Fibroblast of the aortic adventitia (primary cell): ENCODE measurements at regions not wholly inside any gene's neighbourhood (a gene's known extent, or its start where the extent isn't known, plus 50 kb on each side); places are given as distances from the start of the nearest gene placed in this dataset.

Source experiments
- DNase-seq: peaks from one replicate; pipeline ENCODE4 v3.0.0-alpha.2; 2010; ENCODE audit warnings: low read depth
- H3K4me3 ChIP-seq: 2 replicates; pipeline ENCODE4 v1.5.1; 2011; ENCODE audit warnings: low read depth, mild to moderate bottlenecking, control low read depth, low read length, moderate library complexity
- CTCF ChIP-seq: IDR thresholded peaks from 2 replicates; pipeline ENCODE4 v1.5.1; 2011; ENCODE audit warnings: mild to moderate bottlenecking, low read length, control low read depth, inconsistent platforms; ENCODE audit not compliant: insufficient read depth

GRCh38 chr2:183383854-183384253 is 259.6 kb downstream of the NUP35 start:
- no peak overlapping the region for H3K4me3 ChIP-seq
- no peak for DNase-seq
- no peak for TF ChIP-seq CTCF

GRCh38 chr2:183389546-183390080 is 265.4 kb downstream of the NUP35 start:
- H3K4me3 ChIP-seq = no peak overlapping the region
- TF ChIP-seq CTCF = no peak
- DNase-seq = no peak

- no peak overlapping the region for H3K4me3 ChIP-seq
- DNase-seq = no peak
- TF ChIP-seq CTCF = no peak
These were observed 265.9 kb downstream of the NUP35 start for GRCh38 chr2:183390109-183390508.

- TF ChIP-seq CTCF = no peak
- no peak overlapping the region for H3K4me3 ChIP-seq
- no peak for DNase-seq
These were observed 280.1 kb downstream of the NUP35 start for GRCh38 chr2:183404392-183404791.

DNA sequence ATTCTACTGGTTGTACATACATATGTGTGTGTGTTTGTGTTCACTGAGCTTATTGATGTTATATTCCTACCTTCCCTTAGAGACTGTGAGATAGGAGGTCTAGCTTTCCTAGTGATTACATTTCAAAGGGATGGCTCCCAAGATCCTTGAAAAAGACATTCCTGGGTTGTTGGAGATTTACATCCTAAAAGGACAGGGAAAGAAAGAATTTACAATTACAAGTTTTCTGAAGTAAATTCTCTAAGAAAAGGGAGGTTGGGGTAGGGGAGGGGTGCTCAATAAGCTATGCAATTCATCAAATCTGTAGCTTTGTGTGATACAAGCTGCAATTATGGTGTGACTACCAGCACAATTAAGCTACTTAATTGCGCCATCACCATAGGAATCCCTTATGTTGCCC is 284.3 kb downstream of the NUP35 start:
- TF ChIP-seq CTCF = no peak
- no peak for DNase-seq
- H3K4me3 ChIP-seq = no peak overlapping the region

DNA sequence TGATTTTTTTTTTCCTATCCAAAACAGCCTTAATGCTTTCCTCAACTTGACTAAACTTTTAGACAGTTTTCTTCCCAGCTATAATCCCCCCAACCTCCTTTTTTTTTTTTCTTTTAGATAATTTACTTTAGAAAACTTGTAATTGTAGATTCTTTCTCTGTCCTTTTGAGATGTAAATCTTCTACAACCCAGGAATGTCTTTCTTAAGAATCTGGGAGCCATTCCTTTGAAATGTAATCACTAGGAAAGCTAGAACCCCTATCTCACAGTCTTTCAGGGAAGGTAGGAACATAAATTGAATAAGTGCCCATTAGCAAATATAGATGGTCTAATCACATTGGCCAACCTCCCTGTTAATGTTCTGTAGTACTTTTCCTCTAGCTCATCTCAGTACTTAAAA is 285.4 kb downstream of the NUP35 start:
- no peak overlapping the region for H3K4me3 ChIP-seq
- no peak for DNase-seq
- no peak for TF ChIP-seq CTCF

DNA sequence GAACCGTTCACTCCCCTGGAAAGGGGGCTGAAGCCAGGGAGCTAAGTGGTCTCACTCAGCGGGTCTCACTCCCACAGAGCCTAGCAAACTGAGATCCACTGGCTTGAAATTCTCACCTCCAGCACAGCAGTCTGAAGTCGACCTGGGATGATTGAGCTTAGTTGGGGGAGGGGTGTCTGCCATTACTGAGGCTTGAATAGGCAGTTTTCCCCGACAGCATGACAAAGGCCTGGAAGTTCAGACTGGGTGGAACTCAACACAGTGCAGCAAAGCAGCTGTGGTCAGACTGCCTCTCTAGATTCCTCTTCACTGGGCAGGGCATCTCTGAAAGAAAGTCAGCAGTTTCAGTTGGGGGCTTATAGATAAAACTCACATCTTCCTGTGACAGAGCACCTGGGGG is 292.5 kb downstream of the NUP35 start:
- H3K4me3 ChIP-seq = no peak overlapping the region
- DNase-seq = no peak
- no peak for TF ChIP-seq CTCF
